ENCODE measurements at regions not wholly inside any gene's neighbourhood (a gene's known extent, or its start where the extent isn't known, plus 50 kb on each side); places are given as distances from the start of the nearest gene placed in this dataset.

DNA sequence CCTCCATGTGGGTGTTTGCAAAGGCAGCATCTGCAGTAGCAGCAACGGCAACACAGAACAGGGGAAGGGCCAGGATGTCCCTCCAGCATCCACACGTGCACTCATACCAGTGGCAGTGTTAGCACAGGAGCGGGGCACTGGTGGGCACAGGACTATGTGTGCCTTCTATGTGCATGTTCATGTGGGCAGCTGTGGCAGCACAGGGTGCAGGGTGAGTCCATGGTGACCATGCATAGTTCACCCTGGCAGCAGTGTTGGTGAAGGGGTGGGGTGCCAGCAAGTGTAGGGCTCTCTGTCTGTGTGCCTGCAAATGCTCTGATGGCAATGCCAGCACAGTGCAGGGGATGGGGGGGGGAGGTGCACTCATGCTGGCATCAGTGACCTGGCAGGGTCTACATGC, 222.1 kb upstream of the SOX14 start:
- Histone ChIP-seq H2AFZ (ENCODE audit: low read depth) (no peak overlapping the region), H3K36me3 (replicated peaks in 1 of 2; ENCODE audit: control insufficient read depth in 1 of 2, insufficient read depth in 2 of 2, low read length in 1 of 2) (no peaks in the 10 kb centered on the region), H3K79me2 (ENCODE audit: insufficient read depth) (no peaks in the 10 kb centered on the region), H3F3A (replicated peaks; ENCODE audit: insufficient read depth) (no peaks in the 10 kb centered on the region), H4K20me1 (ENCODE audit: insufficient read depth) (no peaks in the 10 kb centered on the region), H3K9me2 (no peaks in the 10 kb centered on the region), H3K27me3 (ENCODE audit: insufficient read depth) (no peaks in the 10 kb centered on the region), H3K4me2 (no peak overlapping the region), H3K9ac (no peak overlapping the region), H3K4me3 (ENCODE audit: low read depth in 2 of 2, low read length in 1 of 2) (no peak overlapping the region), H3K4me1 (ENCODE audit: control insufficient read depth in 1 of 2, insufficient read depth in 2 of 2, low read depth in 1 of 2, low read length in 1 of 2) (no peaks in the 10 kb centered on the region), H3K9me3 (no peaks in the 10 kb centered on the region), H3K27ac (ENCODE audit: low read depth in 2 of 2, low read length in 1 of 2) (no peak overlapping the region)
- DNase-seq, result no peak
- ChIA-PET POLR2A (no interaction called here), CTCF (no interaction called here)
- WGBS (ENCODE audit: low lambda C conversion rate), result 17% methylated on average over 1 of the region's 3 CpGs
- TF ChIP-seq YY1 (IDR thresholded peaks at IDR 0.05; ENCODE audit: low read depth) (no peak), RFX5 (IDR thresholded peaks at IDR 0.05; ENCODE audit: low read length) (no peak), MXI1 (IDR thresholded peaks at IDR 0.05; ENCODE audit: low read depth, low read length) (no peak), GABPA (IDR thresholded peaks at IDR 0.05; ENCODE audit: low read depth) (no peak), MEF2A (IDR thresholded peaks at IDR 0.05; ENCODE audit: borderline replicate concordance, low read depth) (no peak), USF2 (IDR thresholded peaks at IDR 0.05; ENCODE audit: borderline replicate concordance, low read depth, low read length) (no peak), TCF12 (IDR thresholded peaks at IDR 0.05) (no peak), GATA2 (CRISPR knock-in tag; IDR thresholded peaks at IDR 0.05) (no peak), FOXM1 (IDR thresholded peaks at IDR 0.05; ENCODE audit: low read depth) (no peak), IRF3 (IDR thresholded peaks at IDR 0.05; ENCODE audit: low read depth, low read length) (no peak), NRF1 (IDR thresholded peaks at IDR 0.05; ENCODE audit: low read depth, low read length) (no peak), FOSL2 (IDR thresholded peaks at IDR 0.05; ENCODE audit: borderline replicate concordance, low read depth) (no peak)
- TF ChIP-seq, protein P1, sequence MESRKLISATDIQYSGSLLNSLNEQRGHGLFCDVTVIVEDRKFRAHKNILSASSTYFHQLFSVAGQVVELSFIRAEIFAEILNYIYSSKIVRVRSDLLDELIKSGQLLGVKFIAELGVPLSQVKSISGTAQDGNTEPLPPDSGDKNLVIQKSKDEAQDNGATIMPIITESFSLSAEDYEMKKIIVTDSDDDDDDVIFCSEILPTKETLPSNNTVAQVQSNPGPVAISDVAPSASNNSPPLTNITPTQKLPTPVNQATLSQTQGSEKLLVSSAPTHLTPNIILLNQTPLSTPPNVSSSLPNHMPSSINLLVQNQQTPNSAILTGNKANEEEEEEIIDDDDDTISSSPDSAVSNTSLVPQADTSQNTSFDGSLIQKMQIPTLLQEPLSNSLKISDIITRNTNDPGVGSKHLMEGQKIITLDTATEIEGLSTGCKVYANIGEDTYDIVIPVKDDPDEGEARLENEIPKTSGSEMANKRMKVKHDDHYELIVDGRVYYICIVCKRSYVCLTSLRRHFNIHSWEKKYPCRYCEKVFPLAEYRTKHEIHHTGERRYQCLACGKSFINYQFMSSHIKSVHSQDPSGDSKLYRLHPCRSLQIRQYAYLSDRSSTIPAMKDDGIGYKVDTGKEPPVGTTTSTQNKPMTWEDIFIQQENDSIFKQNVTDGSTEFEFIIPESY (IDR thresholded peaks at IDR 0.05; ENCODE audit: borderline replicate concordance, low read depth), result no peak

GRCh38 chr3:137554242-137554641, 209.9 kb upstream of the SOX14 start:
- ChIA-PET CTCF (no interaction called here), POLR2A (no interaction called here)
- no peaks in the 10 kb centered on the region for H3K9me2 ChIP-seq
- no peaks in the 10 kb centered on the region for H4K20me1 ChIP-seq (ENCODE audit: insufficient read depth)
- H3K27me3 ChIP-seq (ENCODE audit: insufficient read depth), result no peaks in the 10 kb centered on the region
- H3K4me1 ChIP-seq (ENCODE audit: control insufficient read depth in 1 of 2, insufficient read depth in 2 of 2, low read depth in 1 of 2, low read length in 1 of 2), result no peaks in the 10 kb centered on the region
- no peaks in the 10 kb centered on the region for H3F3A ChIP-seq (replicated peaks; ENCODE audit: insufficient read depth)
- no peak for DNase-seq
- H3K4me3 ChIP-seq (ENCODE audit: low read depth in 2 of 2, low read length in 1 of 2), result no peak overlapping the region
- H3K36me3 ChIP-seq (replicated peaks in 1 of 2; ENCODE audit: control insufficient read depth in 1 of 2, insufficient read depth in 2 of 2, low read length in 1 of 2), result no peaks in the 10 kb centered on the region
- no peaks in the 10 kb centered on the region for H3K79me2 ChIP-seq (ENCODE audit: insufficient read depth)
- H3K4me2 ChIP-seq, result no peak overlapping the region
- no peak overlapping the region for H3K27ac ChIP-seq (ENCODE audit: low read depth in 2 of 2, low read length in 1 of 2)
- whole genome bisulfite sequencing (ENCODE audit: low lambda C conversion rate), result 43% methylated on average over 2 of the region's 2 CpGs
- H3K9me3 ChIP-seq, result no peaks in the 10 kb centered on the region
- H2AFZ ChIP-seq (ENCODE audit: low read depth), result no peak overlapping the region
- H3K9ac ChIP-seq, result no peak overlapping the region
- TF ChIP-seq TEAD4 (IDR thresholded peaks at IDR 0.05; ENCODE audit: borderline replicate concordance, insufficient read depth), result no peak
- no peak for TF ChIP-seq NRF1 (IDR thresholded peaks at IDR 0.05; ENCODE audit: low read depth, low read length)
- TF ChIP-seq RFX5 (IDR thresholded peaks at IDR 0.05; ENCODE audit: low read length), result no peak
- TF ChIP-seq JUND (IDR thresholded peaks at IDR 0.05), result no peak
- TF ChIP-seq USF2 (IDR thresholded peaks at IDR 0.05; ENCODE audit: borderline replicate concordance, low read depth, low read length), result no peak
- TF ChIP-seq GABPA (IDR thresholded peaks at IDR 0.05; ENCODE audit: low read depth), result no peak
- no peak for TF ChIP-seq EP300 (IDR thresholded peaks at IDR 0.05; ENCODE audit: borderline replicate concordance in 1 of 2, low read depth in 1 of 2, low read length in 1 of 2)
- TF ChIP-seq FOXJ3 (CRISPR knock-in tag; IDR thresholded peaks at IDR 0.05), result no peak
- TF ChIP-seq FOSL2 (IDR thresholded peaks at IDR 0.05; ENCODE audit: borderline replicate concordance, low read depth), result no peak
- no peak for TF ChIP-seq MEF2A (IDR thresholded peaks at IDR 0.05; ENCODE audit: borderline replicate concordance, low read depth)
- no peak for TF ChIP-seq MXI1 (IDR thresholded peaks at IDR 0.05; ENCODE audit: low read depth, low read length)
- no peak for TF ChIP-seq CTCF (IDR thresholded peaks at IDR 0.05)
- TF ChIP-seq TAF1 (IDR thresholded peaks at IDR 0.05; ENCODE audit: borderline replicate concordance, low read depth, low read length), result no peak
- no peak for TF ChIP-seq RAD21 (IDR thresholded peaks at IDR 0.05; ENCODE audit: low read length)

Data from SK-N-SH (cell line).